ENCODE measurements at regions not wholly inside any gene's neighbourhood (a gene's known extent, or its start where the extent isn't known, plus 50 kb on each side); places are given as distances from the start of the nearest gene placed in this dataset.

GRCh38 chr9:15021146-15021545 is 110.9 kb upstream of the FREM1 start:
- Histone ChIP-seq H3K27ac (ENCODE audit: low read depth, low read length) (no peak overlapping the region), H3K9me2 (replicated peaks; ENCODE audit: insufficient read depth, low read length) (no peaks in the 10 kb centered on the region)

GRCh38 chr9:15018096-15018637 is 107.9 kb upstream of the FREM1 start:
- Histone ChIP-seq H3K27me3 (ENCODE audit: low read length) (no peaks in the 10 kb centered on the region), H3K4me3 (ENCODE audit: insufficient read depth, low read length, poor library complexity, severe bottlenecking) (no peak overlapping the region), H4K20me1 (ENCODE audit: low read depth, low read length) (no peaks in the 10 kb centered on the region), H2AFZ (ENCODE audit: low read depth, low read length, severe bottlenecking) (no peak overlapping the region), H3K9ac (ENCODE audit: low read length) (no peak overlapping the region), H3K27ac (ENCODE audit: low read depth, low read length) (no peak overlapping the region), H3K9me2 (replicated peaks; ENCODE audit: insufficient read depth, low read length) (no peaks in the 10 kb centered on the region), H3K9me3 (ENCODE audit: insufficient read depth, low read length) (no peaks in the 10 kb centered on the region), H3K4me2 (ENCODE audit: low read depth, low read length, poor library complexity, severe bottlenecking) (no peak overlapping the region), H3K79me2 (ENCODE audit: insufficient read depth, low read length) (no peaks in the 10 kb centered on the region), H3F3A (ENCODE audit: insufficient read depth) (no peaks in the 10 kb centered on the region), H3K36me3 (ENCODE audit: low read length) (no peaks in the 10 kb centered on the region)
- no peak for TF ChIP-seq EZH2phosphoT487 (conservative IDR thresholded peaks at IDR 0.05; ENCODE audit: low read length)
- TF ChIP-seq CTCF (IDR thresholded peaks at IDR 0.05; ENCODE audit: insufficient read depth, low read length, poor library complexity, severe bottlenecking), result no peak

More at GRCh38 chr9:15021146-15021545, 110.9 kb upstream of the FREM1 start:
- no peaks in the 10 kb centered on the region for H3K79me2 ChIP-seq (ENCODE audit: insufficient read depth, low read length)
- no peak overlapping the region for H3K4me3 ChIP-seq (ENCODE audit: insufficient read depth, low read length, poor library complexity, severe bottlenecking)
- no peak overlapping the region for H2AFZ ChIP-seq (ENCODE audit: low read depth, low read length, severe bottlenecking)
- no peaks in the 10 kb centered on the region for H3K36me3 ChIP-seq (ENCODE audit: low read length)
- H3K9me3 ChIP-seq (ENCODE audit: insufficient read depth, low read length), result no peaks in the 10 kb centered on the region
- no peaks in the 10 kb centered on the region for H3F3A ChIP-seq (ENCODE audit: insufficient read depth)
- no peak overlapping the region for H3K9ac ChIP-seq (ENCODE audit: low read length)
- H3K4me2 ChIP-seq (ENCODE audit: low read depth, low read length, poor library complexity, severe bottlenecking), result no peak overlapping the region
- no peaks in the 10 kb centered on the region for H4K20me1 ChIP-seq (ENCODE audit: low read depth, low read length)
- H3K27me3 ChIP-seq (ENCODE audit: low read length), result no peaks in the 10 kb centered on the region
- TF ChIP-seq EZH2phosphoT487 (conservative IDR thresholded peaks at IDR 0.05; ENCODE audit: low read length) (no peak), CTCF (IDR thresholded peaks at IDR 0.05; ENCODE audit: insufficient read depth, low read length, poor library complexity, severe bottlenecking) (no peak)

GRCh38 chr9:15010581-15010980 is 100.4 kb upstream of the FREM1 start:
- Histone ChIP-seq H3K27me3 (ENCODE audit: low read length) (no peaks in the 10 kb centered on the region), H3K4me3 (ENCODE audit: insufficient read depth, low read length, poor library complexity, severe bottlenecking) (no peak overlapping the region), H3K4me2 (ENCODE audit: low read depth, low read length, poor library complexity, severe bottlenecking) (no peak overlapping the region)

More at GRCh38 chr9:15010581-15010980, 100.4 kb upstream of the FREM1 start:
- no peaks in the 10 kb centered on the region for H3K36me3 ChIP-seq (ENCODE audit: low read length)
- no peak overlapping the region for H2AFZ ChIP-seq (ENCODE audit: low read depth, low read length, severe bottlenecking)
- TF ChIP-seq EZH2phosphoT487 (conservative IDR thresholded peaks at IDR 0.05; ENCODE audit: low read length) (no peak), CTCF (IDR thresholded peaks at IDR 0.05; ENCODE audit: insufficient read depth, low read length, poor library complexity, severe bottlenecking) (no peak)
- no peaks in the 10 kb centered on the region for H3F3A ChIP-seq (ENCODE audit: insufficient read depth)
- H3K9me3 ChIP-seq (ENCODE audit: insufficient read depth, low read length), result no peaks in the 10 kb centered on the region
- no peak overlapping the region for H3K9ac ChIP-seq (ENCODE audit: low read length)
- no peaks in the 10 kb centered on the region for H3K9me2 ChIP-seq (replicated peaks; ENCODE audit: insufficient read depth, low read length)
- H3K27ac ChIP-seq (ENCODE audit: low read depth, low read length), result no peak overlapping the region
- H4K20me1 ChIP-seq (ENCODE audit: low read depth, low read length), result no peaks in the 10 kb centered on the region
- no peaks in the 10 kb centered on the region for H3K79me2 ChIP-seq (ENCODE audit: insufficient read depth, low read length)

Data from SU-DHL-6 (cell line).